WTC11 (cell line): ENCODE measurements at regions not wholly inside any gene's neighbourhood (a gene's known extent, or its start where the extent isn't known, plus 50 kb on each side); places are given as distances from the start of the nearest gene placed in this dataset.

Experiments
- ATAC-seq: fragments of 200-7000 bp; cut with Tn5 transposase; 2 replicates; pipeline ENCODE4 v1.10.0; 2021; ENCODE audit warnings: mild to moderate bottlenecking, moderate library complexity
- CTCF ChIA-PET: fragments of 300-600 bp; sonication (Branson Sonifier 250); formaldehyde crosslinking; loops from one replicate; lab custom pipeline; 2021; ENCODE audit warnings: antibody characterized with exemption; lab: Charles Lee
- POLR2A ChIA-PET: fragments of 350-600 bp; sonication (Branson Sonifier 250); formaldehyde crosslinking; loops from one replicate; lab custom pipeline; 2021; ENCODE audit warnings: antibody characterized with exemption; lab: Charles Lee
- DNase-seq: peaks from one replicate; pipeline ENCODE4 v3.0.0; 2021; ENCODE audit warnings: low spot score
- H3K27ac Mint-ChIP-seq: 2 replicates; pipeline ENCODE4 v1.8.0; 2021; ENCODE audit warnings: mixed read lengths
- H3K27me3 Mint-ChIP-seq: 2 replicates; pipeline ENCODE4 v1.8.0; 2021; ENCODE audit warnings: low read depth, mild to moderate bottlenecking, moderate library complexity, mixed read lengths
- H3K36me3 Mint-ChIP-seq: 2 replicates; pipeline ENCODE4 v1.8.0; 2021; ENCODE audit warnings: mixed read lengths
- H3K4me1 Mint-ChIP-seq: 2 replicates; pipeline ENCODE4 v1.8.0; 2022; ENCODE audit warnings: mixed read lengths
- H3K4me3 Mint-ChIP-seq: 2 replicates; pipeline ENCODE4 v1.8.0; 2021; ENCODE audit warnings: mild to moderate bottlenecking, moderate library complexity, mixed read lengths
- H3K9me3 Mint-ChIP-seq: 2 replicates; pipeline ENCODE4 v1.8.0; 2021; ENCODE audit warnings: mixed read lengths
- CBFB ChIP-seq: sonication (generic); formaldehyde crosslinking; IDR thresholded peaks from 2 replicates; pipeline ENCODE4 v1.8.1; 2022; ENCODE audit warnings: mild to moderate bottlenecking, low read depth, missing genetic modification reagents
- E2F5 ChIP-seq: sonication (generic); formaldehyde crosslinking; IDR thresholded peaks from 2 replicates; pipeline ENCODE4 v1.8.1; 2022; ENCODE audit warnings: mild to moderate bottlenecking, moderate library complexity, missing genetic modification reagents
- ELF4 ChIP-seq: sonication (generic); formaldehyde crosslinking; IDR thresholded peaks from 2 replicates; pipeline ENCODE4 v1.8.1; 2022; ENCODE audit warnings: low read depth, mild to moderate bottlenecking, moderate library complexity, missing genetic modification reagents
- GTF2I ChIP-seq: fragments of 250-450 bp; sonication (Bioruptor Pico); conservative IDR thresholded peaks from 2 replicates; pipeline ENCODE4 v1.4.0; 2021; ENCODE audit warnings: mild to moderate bottlenecking
- JAZF1 ChIP-seq: fragments of 250-450 bp; sonication (Bioruptor Pico); IDR thresholded peaks from 2 replicates; pipeline ENCODE4 v1.9.0; 2021; ENCODE audit warnings: moderate library complexity, mild to moderate bottlenecking, inconsistent platforms
- MAX ChIP-seq: sonication (generic); formaldehyde crosslinking; IDR thresholded peaks from 2 replicates; pipeline ENCODE4 v1.8.0; 2022; ENCODE audit warnings: mild to moderate bottlenecking, missing genetic modification reagents
- MYBL2 ChIP-seq: sonication (generic); formaldehyde crosslinking; IDR thresholded peaks from 2 replicates; pipeline ENCODE4 v1.8.1; 2023; ENCODE audit warnings: mild to moderate bottlenecking, moderate library complexity, missing genetic modification reagents
- NFYB ChIP-seq: sonication (generic); formaldehyde crosslinking; conservative IDR thresholded peaks from 2 replicates; pipeline ENCODE4 v1.8.0; 2022; ENCODE audit warnings: low read depth, missing genetic modification reagents
- SMAD4 ChIP-seq: sonication (generic); formaldehyde crosslinking; IDR thresholded peaks from 2 replicates; pipeline ENCODE4 v1.8.0; 2022; ENCODE audit warnings: mild to moderate bottlenecking, missing genetic modification reagents
- TEAD4 ChIP-seq: sonication (generic); formaldehyde crosslinking; IDR thresholded peaks from 2 replicates; pipeline ENCODE4 v1.8.0; 2022; ENCODE audit warnings: mild to moderate bottlenecking, missing genetic modification reagents
- USF2 ChIP-seq: sonication (generic); formaldehyde crosslinking; IDR thresholded peaks from 2 replicates; pipeline ENCODE4 v1.8.1; 2023; ENCODE audit warnings: mild to moderate bottlenecking, missing genetic modification reagents, moderate library complexity
- ZMAT4 ChIP-seq: fragments of 250-450 bp; sonication (Bioruptor Pico); IDR thresholded peaks from 2 replicates; pipeline ENCODE4 v1.9.0; 2021; ENCODE audit warnings: mild to moderate bottlenecking
- ZNF281 ChIP-seq: sonication (generic); formaldehyde crosslinking; IDR thresholded peaks from 2 replicates; pipeline ENCODE4 v1.8.0; 2023; ENCODE audit warnings: mild to moderate bottlenecking, missing genetic modification reagents
- TF ChIP-seq, protein P1 (sequence below): sonication (generic); formaldehyde crosslinking; conservative IDR thresholded peaks from 2 replicates; pipeline ENCODE4 v1.8.1; 2022; ENCODE audit warnings: mild to moderate bottlenecking, missing genetic modification reagents
- TF ChIP-seq, protein P2 (sequence below): sonication (generic); formaldehyde crosslinking; IDR thresholded peaks from 2 replicates; pipeline ENCODE4 v1.8.1; 2023; ENCODE audit warnings: mild to moderate bottlenecking, missing genetic modification reagents

DNA sequence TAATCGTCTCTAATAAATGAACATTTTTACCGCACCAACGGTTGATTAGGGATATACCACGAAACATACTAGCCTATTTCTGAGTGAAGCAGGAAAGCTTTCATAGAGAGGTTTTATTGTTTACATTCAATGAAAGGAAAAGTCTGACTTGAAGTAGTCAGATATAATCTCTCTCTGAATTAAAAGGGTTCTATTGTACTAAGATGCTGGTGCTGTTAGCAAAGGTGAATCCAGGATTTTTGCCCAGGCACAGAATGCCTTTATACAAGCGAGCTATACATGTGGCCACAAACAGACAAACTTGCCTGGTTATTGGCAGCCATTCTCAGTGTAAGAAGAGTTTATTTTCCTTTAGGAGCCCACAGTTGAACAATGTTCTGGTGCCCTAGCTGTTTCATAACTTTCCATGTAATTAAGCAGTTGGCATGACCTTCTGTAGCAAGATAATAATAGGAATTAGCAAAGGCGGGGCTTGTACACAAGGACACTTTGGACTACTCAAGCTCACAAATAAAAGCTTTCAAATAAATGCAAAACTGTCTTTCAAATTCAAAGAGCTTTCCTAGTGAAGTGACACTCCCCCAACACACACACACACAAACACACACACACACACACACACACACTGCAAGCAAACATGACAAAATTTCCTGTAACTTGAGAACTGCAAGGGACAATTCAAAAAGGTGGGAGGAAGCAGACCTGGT, 198.7 kb upstream of the MAP3K1 start (continued):
- TF ChIP-seq, protein P1, sequence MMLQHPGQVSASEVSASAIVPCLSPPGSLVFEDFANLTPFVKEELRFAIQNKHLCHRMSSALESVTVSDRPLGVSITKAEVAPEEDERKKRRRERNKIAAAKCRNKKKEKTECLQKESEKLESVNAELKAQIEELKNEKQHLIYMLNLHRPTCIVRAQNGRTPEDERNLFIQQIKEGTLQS (CRISPR knock-in tag) = no peak
- TF ChIP-seq TEAD4 (CRISPR knock-in tag) = no peak

DNA sequence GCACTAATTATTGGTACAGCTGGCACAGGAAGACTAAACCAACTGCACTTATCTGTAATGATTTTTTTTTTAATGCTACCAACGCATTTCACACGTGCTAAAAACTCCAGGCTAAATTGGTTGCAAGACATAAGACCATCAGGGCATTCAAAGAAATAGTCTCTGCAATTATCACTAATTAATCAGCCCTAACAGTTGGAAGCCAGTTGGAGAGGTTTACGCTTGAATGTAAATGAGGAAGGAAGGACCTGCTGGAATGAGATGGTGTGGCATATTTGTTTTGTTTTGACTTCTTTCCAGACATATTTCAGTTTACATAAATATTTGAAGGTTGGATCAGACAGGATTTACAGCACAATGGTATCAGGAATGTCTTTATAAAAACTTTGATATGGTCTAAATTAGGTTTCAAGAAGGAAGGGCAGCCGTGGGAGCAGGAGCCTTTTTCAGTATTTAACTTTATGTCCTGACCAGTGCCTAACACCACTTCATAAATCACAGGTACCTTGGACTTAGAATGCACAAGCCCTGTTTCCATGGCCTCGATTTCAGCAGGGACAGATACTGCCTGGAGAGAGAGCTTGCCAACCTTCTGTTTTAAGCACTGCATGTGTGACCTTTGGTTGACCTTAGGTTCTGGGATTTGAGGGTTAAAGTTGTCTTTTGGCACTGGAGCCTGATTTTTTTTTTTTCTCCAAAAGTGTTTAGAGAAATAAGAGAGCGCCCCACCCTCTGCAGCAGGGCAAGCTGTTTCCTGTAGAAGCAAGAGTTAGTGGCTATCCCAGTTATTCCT, 199.8 kb upstream of the MAP3K1 start:
- CTCF ChIA-PET = no interaction called here
- no peak overlapping the region for H3K4me3 Mint-ChIP-seq
- no peak for DNase-seq
- no peaks in the 10 kb centered on the region; the same call in 1 of the 2 replicates for H3K27me3 Mint-ChIP-seq
- TF ChIP-seq, protein P2, sequence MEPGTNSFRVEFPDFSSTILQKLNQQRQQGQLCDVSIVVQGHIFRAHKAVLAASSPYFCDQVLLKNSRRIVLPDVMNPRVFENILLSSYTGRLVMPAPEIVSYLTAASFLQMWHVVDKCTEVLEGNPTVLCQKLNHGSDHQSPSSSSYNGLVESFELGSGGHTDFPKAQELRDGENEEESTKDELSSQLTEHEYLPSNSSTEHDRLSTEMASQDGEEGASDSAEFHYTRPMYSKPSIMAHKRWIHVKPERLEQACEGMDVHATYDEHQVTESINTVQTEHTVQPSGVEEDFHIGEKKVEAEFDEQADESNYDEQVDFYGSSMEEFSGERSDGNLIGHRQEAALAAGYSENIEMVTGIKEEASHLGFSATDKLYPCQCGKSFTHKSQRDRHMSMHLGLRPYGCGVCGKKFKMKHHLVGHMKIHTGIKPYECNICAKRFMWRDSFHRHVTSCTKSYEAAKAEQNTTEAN (CRISPR knock-in tag) = no peak
- TF ChIP-seq JAZF1 (CRISPR knock-in tag) (no peak), NFYB (no peak), ZNF281 (CRISPR knock-in tag) (no peak), MYBL2 (CRISPR knock-in tag) (no peak), E2F5 (CRISPR knock-in tag) (no peak), CBFB (CRISPR knock-in tag) (no peak)
- POLR2A ChIA-PET = interaction anchor here (0.5 kb wide), 1 partner anchor 1058 kb away, joined by 3 read pairs; no protein-coding TSS in a partner anchor
- H3K4me1 Mint-ChIP-seq = peaks cover 30% of the 10 kb centered on the region
- H3K36me3 Mint-ChIP-seq = peaks cover 30% of the 10 kb centered on the region
- ATAC-seq = no peak
- no peak overlapping the region for H3K27ac Mint-ChIP-seq
- peaks cover 45% of the 10 kb centered on the region for H3K9me3 Mint-ChIP-seq

DNA sequence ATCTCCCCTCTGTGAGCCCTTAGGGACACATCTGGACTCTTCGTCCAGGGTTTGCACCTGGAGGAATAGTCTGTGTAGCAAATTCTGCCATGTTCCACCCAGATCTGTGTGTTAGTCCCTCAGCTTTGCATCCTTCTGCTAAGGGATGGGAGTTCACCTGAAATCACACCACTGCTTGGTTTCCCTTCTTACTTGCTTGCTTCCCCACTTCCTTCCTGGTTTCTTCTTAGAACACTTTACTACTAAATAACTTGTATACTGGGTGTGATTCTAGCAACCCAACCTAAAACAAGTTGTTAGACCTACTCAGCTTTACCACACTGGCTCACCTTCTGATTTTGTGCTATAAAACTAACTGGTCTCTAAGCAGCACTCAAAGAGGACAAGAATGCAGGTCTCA, 202.6 kb upstream of the MAP3K1 start:
- no peak overlapping the region for H3K4me3 Mint-ChIP-seq
- ChIA-PET POLR2A (no interaction called here), CTCF (no interaction called here)
- peaks cover 43% of the 10 kb centered on the region for H3K4me1 Mint-ChIP-seq
- no peak for DNase-seq
- H3K9me3 Mint-ChIP-seq = peaks cover 27% of the 10 kb centered on the region
- H3K27ac Mint-ChIP-seq = no peak overlapping the region
- no peaks in the 10 kb centered on the region; the same call in 1 of the 2 replicates for H3K27me3 Mint-ChIP-seq
- ATAC-seq = no peak
- H3K36me3 Mint-ChIP-seq = peaks cover 22% of the 10 kb centered on the region
- TF ChIP-seq SMAD4 = no peak
- TF ChIP-seq USF2 (CRISPR knock-in tag) = no peak
- no peak for TF ChIP-seq ELF4
- no peak for TF ChIP-seq MAX (CRISPR knock-in tag)
- TF ChIP-seq ZMAT4 (CRISPR knock-in tag) = no peak
- no peak for TF ChIP-seq GTF2I (CRISPR knock-in tag)
